Adrenal gland (tissue), 5 donors: ENCODE measurements at regions not wholly inside any gene's neighbourhood (a gene's known extent, or its start where the extent isn't known, plus 50 kb on each side); places are given as distances from the start of the nearest gene placed in this dataset.

Source experiments
- POLR2A ChIP-seq, 2 donors: fragments of 450-650 bp; IDR thresholded peaks; one replicate each; pipeline ENCODE4 v1.6.1; 2017; ENCODE audit warnings: antibody characterized with exemption in 2 of 2, mild to moderate bottlenecking in 2 of 2, moderate library complexity in 1 of 2
- TF ChIP-seq, protein P1 (sequence below), 6 experiments: fragments of 450-650 bp in 4 of 6; fragments of 200-600 bp in 2 of 6; sonication (generic) in 1 of 6; IDR thresholded peaks; 1 replicate in 5 of 6; 2 replicates in 1 of 6; pipeline versions ENCODE4 v1.5.1 to v1.8.0; 2016 to 2021; ENCODE audit warnings: antibody characterized with exemption in 6 of 6, mild to moderate bottlenecking in 2 of 6, moderate library complexity in 1 of 6
- donor health status: DM: no; HTN: no; CAD: no.

DNA sequence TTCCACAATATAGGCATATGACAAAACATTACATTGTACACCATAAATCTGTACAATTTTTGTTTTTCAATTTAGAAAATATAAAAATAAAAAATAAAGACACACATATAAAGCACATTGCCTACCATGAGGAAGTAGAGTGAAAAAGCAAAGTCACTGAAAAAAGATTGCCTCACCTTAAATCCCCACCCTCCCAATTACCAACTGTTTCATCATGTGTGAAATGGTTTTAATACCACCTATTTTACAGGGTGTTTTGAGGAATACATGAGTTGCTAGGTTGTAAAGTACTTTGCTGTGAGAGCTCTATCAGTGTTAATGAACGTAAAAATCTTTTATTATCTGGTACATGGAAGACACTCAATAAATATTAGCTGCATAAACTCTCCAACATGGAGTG lies 373.6 kb upstream of the NDST3 start:
- TF ChIP-seq, protein P1, sequence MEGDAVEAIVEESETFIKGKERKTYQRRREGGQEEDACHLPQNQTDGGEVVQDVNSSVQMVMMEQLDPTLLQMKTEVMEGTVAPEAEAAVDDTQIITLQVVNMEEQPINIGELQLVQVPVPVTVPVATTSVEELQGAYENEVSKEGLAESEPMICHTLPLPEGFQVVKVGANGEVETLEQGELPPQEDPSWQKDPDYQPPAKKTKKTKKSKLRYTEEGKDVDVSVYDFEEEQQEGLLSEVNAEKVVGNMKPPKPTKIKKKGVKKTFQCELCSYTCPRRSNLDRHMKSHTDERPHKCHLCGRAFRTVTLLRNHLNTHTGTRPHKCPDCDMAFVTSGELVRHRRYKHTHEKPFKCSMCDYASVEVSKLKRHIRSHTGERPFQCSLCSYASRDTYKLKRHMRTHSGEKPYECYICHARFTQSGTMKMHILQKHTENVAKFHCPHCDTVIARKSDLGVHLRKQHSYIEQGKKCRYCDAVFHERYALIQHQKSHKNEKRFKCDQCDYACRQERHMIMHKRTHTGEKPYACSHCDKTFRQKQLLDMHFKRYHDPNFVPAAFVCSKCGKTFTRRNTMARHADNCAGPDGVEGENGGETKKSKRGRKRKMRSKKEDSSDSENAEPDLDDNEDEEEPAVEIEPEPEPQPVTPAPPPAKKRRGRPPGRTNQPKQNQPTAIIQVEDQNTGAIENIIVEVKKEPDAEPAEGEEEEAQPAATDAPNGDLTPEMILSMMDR (IDR thresholded peaks at IDR 0.05) = no peak
- TF ChIP-seq POLR2A (IDR thresholded peaks at IDR 0.05) = no peak
